ENCODE measurements at regions not wholly inside any gene's neighbourhood (a gene's known extent, or its start where the extent isn't known, plus 50 kb on each side); places are given as distances from the start of the nearest gene placed in this dataset.
"Not testable (repeated sequence)": the region's sequence is repeated elsewhere in the genome, so short reads cannot be mapped to it uniquely, and the experiment has no call there.

- not testable (repeated sequence) for DNase-seq
Observed at GRCh38 chr4:188738290-188738689, 599.0 kb downstream of the TRIML1 start.

GRCh38 chr4:188740172-188740571 is 600.9 kb downstream of the TRIML1 start:
- DNase-seq: not testable (repeated sequence)

GRCh38 chr4:188740791-188741190 is 601.5 kb downstream of the TRIML1 start:
- DNase-seq: not testable (repeated sequence)

GRCh38 chr4:188754372-188755002 is 615.2 kb downstream of the TRIML1 start:
- DNase-seq: no peak

- no peak for DNase-seq
Observed at GRCh38 chr4:188767496-188767895, 628.3 kb downstream of the TRIML1 start.

- peak; percentile 92 for DNase-seq
Observed at GRCh38 chr4:188778905-188779304, 639.7 kb downstream of the TRIML1 start.

GRCh38 chr4:188779581-188779980 is 640.3 kb downstream of the TRIML1 start:
- DNase-seq: peak; percentile 63

- DNase-seq: peak; percentile 13
Observed at GRCh38 chr4:188780028-188780427, 640.8 kb downstream of the TRIML1 start.

GRCh38 chr4:188780686-188781085 is 641.4 kb downstream of the TRIML1 start:
- DNase-seq: no peak

- peak; percentile 16 for DNase-seq
Observed at GRCh38 chr4:188781655-188782054, 642.4 kb downstream of the TRIML1 start.

- DNase-seq: peak; percentile 69
Observed at GRCh38 chr4:188783175-188783574, 643.9 kb downstream of the TRIML1 start.

- DNase-seq: no peak
Observed at GRCh38 chr4:188783606-188784160, 644.4 kb downstream of the TRIML1 start.

- not testable (repeated sequence) for DNase-seq
Observed at GRCh38 chr4:188796600-188796999, 657.4 kb downstream of the TRIML1 start.

GRCh38 chr4:188797011-188797410 is 657.8 kb downstream of the TRIML1 start:
- not testable (repeated sequence) for DNase-seq

GRCh38 chr4:188804861-188805260 is 665.6 kb downstream of the TRIML1 start:
- DNase-seq: no peak

- no peak for DNase-seq
Observed at GRCh38 chr4:188811121-188811520, 671.9 kb downstream of the TRIML1 start.

GRCh38 chr4:188812644-188813043 is 673.4 kb downstream of the TRIML1 start:
- DNase-seq: no peak

GRCh38 chr4:188818300-188818699 is 679.1 kb downstream of the TRIML1 start:
- no peak for DNase-seq

GRCh38 chr4:188819233-188819632 is 680.0 kb downstream of the TRIML1 start:
- peak; percentile 86 for DNase-seq

GRCh38 chr4:188821500-188821899 is 682.3 kb downstream of the TRIML1 start:
- no peak for DNase-seq

- no peak for DNase-seq
Observed at GRCh38 chr4:188822698-188823097, 683.5 kb downstream of the TRIML1 start.

- DNase-seq: no peak
Observed at GRCh38 chr4:188824553-188824952, 685.3 kb downstream of the TRIML1 start.

GRCh38 chr4:188826393-188826792 is 687.2 kb downstream of the TRIML1 start:
- no peak for DNase-seq

GRCh38 chr4:188839704-188840103 is 700.5 kb downstream of the TRIML1 start:
- no peak for DNase-seq

GRCh38 chr4:188841523-188841922 is 702.3 kb downstream of the TRIML1 start:
- DNase-seq: no peak

All from fibroblast of upper back skin (primary cell).